ENCODE measurements at regions not wholly inside any gene's neighbourhood (a gene's known extent, or its start where the extent isn't known, plus 50 kb on each side); places are given as distances from the start of the nearest gene placed in this dataset.
"Not testable (repeated sequence)": the region's sequence is repeated elsewhere in the genome, so short reads cannot be mapped to it uniquely, and the experiment has no call there.

DNA sequence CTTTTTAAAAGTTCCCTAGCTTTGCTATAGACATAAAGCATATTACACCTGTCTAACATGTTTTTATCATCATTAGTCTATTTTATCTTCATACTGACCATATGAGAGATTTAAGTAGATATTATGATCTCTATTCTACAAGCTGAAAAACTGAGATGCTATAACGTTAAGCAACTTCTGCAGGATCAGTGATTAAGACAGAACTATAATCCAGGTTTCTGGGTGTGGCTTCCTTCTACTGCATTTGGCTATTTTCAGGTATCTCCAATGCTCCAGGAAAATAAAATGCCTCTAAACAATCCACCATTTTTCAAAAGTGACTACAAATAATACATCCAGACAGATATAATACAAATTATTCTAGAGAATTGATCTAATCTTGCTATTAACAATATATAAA lies 53.4 kb downstream of the RGS2 start:
- no peak for DNase-seq

DNA sequence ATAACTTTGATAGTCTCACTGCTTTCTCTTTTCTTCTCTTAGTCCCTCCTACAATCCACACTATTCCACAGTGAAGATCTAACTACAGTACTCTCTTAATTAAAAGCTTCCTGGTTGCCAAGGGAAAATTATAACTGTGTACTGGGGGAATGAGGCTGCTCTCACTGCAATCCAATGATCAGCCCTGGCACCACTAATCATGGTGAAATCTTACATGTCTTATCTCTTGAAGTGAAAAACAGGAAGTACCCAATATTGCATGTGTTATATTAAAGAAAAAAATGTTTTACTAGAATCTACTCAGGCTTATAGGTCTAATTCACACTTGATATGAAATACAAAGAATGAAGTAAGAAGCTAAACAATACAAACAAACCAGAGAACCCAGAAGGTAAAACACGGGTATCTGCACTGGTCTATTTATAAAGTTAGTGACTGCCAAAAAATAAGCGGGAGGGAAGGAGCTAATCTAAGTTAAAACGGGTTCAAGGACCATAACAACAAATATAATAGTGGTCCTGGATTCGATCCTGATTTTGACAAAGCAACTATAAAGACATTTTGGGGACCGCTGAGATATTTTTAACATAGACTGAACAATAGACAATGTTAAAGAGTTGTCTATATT lies 57.5 kb downstream of the RGS2 start:
- DNase-seq = no peak

DNA sequence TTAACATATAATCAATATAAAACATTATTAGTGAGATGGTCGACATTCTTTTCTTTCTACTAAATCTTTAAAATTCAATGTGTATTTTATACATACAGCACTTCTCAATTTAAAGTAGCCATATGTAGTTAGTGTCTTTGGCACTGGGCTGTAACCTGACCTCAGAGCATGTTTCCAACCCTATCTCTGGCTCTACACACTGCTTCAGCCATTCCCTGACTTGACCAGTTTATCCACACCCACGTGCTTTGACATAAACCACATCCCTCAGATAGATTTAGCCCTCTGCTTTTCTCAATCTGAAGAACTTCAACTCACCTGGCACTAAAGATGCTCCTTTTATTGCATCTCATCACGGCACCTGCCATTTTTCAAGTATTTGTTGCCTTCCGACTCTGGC lies 58.3 kb downstream of the RGS2 start:
- DNase-seq = no peak

DNA sequence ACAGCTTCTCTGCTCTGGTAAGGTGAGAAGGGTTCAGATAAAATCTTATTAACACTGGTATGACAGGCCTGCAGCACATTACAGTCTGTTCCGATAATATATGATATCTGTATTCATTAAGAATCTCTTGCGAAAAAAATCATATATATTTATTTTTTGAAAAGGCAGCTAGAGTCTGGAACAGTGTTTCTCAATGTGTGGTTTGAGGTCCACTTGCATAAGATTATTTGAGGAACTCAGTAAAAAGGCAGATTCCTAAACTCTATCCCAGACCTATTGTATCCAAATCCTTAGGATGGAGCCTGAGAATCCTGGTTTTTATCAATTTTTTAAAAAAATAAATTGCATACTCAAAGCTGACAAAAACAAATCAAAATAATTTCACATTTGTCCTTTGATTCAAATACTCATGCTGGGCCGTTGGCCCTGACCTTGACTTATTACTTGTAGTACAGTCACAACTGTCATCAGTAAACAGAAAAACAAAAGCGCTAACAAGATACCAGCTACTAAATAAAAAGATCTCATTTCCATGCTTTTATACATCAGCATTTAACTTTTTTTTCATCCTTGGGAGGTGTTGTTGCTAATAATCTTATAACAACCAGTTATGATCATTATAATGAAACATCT lies 60.6 kb downstream of the RGS2 start:
- DNase-seq = no peak

DNA sequence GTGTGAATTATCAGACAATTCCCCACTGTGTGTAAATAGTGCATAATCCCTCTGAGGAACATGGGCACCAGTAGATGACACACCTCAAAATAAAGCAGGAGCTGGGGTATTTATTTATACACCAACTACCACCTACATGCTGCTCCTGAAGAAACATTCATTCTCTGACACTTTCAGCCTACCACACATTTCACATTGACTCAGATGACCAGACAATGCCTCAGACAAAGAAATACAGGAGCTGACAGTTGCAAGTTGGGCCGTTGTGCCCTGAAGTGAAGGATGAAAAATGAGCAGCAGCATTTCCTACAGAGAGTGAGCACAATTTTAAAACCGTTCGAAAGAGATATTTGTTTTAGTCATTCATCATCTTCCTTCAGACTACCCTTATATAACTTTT lies 63.2 kb downstream of the RGS2 start:
- DNase-seq = no peak

DNA sequence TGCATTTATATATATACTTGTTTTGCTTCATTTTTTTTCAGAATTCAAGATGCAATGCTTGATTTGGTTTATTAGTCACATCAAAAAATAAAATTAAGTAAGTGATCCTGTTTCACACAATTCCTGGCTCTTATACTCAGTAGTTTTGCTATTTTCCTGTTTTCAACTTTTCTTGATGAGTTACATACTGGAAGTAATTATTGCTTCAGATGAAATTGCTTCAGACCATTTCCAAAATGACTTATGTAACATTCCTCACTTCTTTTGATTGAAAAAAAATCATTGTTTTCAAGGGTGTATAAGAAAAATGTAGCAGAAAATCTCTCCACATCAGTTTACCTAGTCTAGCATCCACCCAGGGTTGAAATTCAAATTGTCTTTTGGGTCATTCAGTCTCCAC lies 65.0 kb downstream of the RGS2 start:
- no peak for DNase-seq

DNA sequence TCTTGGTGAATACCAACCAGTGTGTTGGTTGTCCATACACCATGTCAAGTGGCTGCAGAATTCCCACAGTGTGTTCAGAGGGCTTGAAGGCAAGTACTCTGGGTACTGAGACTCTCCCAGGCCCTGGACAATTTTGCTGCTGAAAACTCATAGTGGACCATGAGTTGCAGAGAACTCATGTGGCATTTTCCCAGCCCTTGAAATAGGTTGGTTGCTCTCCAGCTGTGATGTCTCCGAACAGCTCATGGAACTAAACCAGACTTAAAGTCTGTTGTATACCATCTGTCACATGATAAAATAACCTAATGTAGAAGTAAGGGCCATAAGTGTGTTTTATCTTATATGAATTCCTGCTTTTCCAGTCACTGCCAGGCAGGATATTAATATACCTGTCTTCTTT lies 67.8 kb downstream of the RGS2 start:
- no peak for DNase-seq

DNA sequence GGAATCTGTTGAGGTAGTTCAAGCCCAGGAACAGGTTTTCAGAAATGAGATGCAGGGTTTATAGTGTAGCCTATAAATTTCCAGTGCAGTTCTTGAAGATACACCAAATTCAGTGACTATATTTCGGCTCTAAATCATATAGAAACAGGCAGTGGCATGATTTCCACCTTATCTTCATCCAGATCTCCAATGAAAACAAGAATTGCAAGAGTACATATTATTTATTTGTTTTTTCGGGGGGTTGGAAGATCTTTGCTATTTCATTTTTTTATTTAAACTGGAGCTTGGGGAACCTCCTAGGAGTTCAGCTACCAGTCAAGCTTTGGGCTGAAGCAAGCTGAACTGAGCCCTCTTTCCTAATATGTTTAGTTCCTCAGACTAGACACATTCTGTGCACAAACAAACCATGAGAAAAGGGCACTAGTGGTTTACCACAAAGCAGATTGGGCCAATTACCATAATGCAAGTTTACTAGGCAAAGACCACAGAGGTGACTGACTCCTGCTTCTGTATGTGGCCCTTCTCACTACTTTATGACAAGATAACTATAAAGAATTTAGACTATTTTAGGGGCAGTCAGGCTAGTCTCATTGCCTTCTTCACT lies 68.5 kb downstream of the RGS2 start:
- DNase-seq = no peak

DNA sequence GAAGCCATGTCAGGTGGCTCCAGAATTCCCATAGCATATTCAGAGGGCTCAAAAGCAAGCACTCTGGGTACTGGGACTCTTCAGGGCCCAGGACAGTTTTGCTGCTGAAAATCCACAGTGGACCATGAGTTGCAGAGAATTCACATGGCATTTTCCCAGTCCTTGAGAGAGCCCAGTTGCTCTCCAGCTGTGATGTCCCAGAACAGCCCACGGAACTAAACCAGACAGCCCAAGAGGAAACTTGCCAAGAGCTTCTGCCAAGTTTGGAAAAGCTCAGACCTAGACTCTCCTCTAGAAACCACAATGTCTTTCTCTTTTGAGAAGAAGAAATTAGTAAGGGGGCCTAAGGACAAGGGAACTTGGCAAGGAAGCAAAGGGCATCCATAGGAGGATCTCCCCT lies 69.4 kb downstream of the RGS2 start:
- DNase-seq = peak; percentile 0

DNA sequence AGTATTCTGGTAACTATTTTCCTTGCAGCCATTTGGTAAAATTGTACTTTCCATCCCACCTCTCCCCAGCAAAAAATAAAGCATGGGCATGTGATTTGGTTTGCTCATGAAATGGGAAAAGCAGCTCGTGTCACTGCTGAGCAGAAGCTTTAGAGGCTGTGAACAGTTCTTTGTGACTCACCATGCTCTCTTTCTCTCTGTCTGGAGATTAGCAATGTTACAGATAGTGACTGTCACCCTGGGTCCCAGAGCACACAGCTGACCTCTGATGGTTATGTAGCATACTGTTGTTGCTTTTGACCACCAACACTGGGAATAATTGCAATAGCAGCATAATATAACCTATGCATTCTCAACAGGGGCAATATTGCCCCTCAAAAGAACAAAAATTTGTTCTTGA lies 70.6 kb downstream of the RGS2 start:
- no peak for DNase-seq

DNA sequence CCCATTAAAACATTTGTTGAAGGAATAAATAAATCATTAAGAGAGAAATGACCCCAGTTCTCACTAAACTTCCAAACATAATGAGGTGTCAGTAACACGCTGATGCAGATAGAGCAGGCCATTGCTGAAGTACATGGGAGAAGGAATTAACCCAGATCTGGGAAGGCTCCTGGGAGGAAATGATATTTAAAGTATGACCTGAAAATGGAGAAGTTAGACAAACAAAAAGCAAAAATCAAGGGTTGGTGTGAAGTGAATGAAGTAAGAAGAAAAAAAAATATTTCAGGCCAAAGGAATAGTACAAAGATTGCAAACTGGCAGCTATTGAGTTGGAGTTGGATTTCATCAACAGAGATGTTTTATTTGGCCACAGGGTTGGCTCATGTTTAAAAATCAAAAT lies 71.4 kb downstream of the RGS2 start:
- no peak for DNase-seq

DNA sequence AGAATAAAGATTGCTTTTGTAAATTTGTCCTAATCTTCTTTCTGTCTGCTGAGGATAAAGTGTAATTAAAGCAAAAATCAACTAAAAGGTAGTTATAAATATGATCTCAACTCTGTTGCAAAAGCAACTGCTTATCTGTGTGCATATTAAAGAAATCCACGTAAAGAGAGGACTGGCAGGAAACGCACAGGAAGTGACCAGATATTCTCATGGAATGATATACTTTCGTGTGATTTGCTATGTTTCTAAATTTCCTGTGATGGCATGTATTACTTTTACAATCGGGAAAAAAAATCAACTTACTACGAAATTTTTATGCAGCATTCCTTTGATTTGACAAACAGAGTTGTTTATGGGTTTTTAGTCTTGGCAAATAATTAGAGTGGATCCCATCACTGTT lies 75.4 kb downstream of the RGS2 start:
- DNase-seq = no peak

DNA sequence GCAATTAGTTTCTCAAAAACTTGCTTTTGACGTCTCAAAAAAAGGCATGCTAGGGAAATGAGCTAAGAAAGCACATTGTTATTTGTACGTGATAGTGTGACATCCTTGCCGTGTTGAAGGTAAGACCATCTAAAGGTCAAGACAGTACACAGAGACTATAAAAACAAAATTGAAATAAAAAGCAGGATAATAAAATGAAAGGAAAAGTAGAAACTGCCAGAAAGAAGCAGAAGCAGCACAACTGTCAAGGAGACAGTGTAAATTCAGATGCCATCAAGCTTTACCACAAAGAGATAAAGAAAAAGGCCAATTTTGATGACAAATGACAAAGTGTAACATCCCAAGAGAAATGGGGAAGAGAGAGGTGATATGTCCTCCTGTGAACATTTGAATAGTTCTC lies 76.5 kb downstream of the RGS2 start:
- not testable (repeated sequence) for DNase-seq

DNA sequence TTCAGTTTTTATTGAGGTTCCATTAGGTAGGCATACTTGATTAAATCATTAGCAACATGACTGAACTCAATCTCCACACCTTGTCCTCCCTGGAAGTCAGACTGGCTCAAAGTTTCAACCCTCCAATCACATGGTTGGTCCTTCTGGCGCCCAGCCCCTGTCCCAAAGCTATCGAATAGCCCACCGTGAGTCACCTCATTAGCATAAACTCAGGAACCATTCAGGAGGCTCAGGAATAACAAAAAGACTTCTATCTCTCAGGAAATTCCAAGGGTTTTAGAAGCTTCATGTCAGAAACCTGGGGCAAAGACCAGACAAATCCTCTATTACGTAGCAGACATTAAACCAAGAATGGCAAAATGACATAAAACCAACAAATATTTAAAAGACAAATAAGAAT lies 78.6 kb downstream of the RGS2 start:
- DNase-seq = no peak

DNA sequence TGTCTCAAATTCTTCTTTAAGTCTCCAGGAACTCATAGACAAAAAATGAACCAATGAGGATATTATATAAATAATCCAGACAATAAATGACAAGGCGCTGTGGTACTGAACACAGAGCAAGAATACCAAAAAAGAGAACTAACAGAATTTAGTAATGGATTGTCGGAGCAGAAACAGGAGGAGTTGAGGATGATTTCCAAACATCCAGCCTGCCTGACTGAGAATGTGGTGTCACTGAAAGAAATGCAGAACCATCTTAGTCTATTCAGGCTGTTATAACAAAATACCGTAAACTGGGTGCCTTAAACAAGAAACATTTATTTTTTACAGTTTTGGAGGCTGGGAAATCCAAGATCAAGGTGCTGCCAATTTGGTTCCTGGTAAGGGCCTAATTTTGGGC lies 79.7 kb downstream of the RGS2 start:
- no peak for DNase-seq

DNA sequence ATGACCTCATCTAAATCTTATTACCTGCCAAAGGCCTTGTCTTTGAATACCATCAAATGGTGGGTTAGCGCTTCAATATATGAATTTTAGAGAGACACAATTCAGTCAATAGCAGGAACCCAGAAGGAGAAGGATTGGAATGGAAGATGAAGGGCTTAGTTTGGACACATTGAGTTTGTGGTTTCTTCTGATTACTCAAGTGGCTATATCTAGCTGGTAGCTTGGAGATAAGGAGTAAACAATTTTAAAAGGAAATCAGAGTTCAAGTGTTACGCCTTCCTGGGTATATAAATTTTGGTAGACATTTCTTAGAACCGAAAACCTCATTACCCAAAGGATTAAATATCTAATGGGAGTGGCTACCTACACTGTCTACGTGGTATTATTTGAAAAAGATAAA lies 80.2 kb downstream of the RGS2 start:
- no peak for DNase-seq

DNA sequence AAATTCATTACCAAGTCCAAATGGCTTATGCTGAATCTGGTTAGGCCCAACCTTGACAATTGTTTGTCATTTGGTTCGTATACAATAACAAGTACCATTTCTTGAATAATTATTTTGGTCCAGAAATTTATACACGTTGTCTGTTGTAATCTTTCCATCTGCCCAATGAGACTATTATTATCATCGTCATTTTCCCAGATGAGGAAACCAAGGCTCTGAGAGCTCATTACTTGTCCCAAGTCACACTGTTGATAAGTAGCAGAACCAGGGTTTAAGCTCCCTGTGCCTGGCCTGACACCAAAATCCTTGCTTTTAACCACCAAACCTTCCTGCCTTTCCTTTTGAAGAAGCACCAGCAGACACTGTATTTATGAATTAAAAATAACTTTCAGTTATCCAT lies 81.3 kb downstream of the RGS2 start:
- DNase-seq = no peak

DNA sequence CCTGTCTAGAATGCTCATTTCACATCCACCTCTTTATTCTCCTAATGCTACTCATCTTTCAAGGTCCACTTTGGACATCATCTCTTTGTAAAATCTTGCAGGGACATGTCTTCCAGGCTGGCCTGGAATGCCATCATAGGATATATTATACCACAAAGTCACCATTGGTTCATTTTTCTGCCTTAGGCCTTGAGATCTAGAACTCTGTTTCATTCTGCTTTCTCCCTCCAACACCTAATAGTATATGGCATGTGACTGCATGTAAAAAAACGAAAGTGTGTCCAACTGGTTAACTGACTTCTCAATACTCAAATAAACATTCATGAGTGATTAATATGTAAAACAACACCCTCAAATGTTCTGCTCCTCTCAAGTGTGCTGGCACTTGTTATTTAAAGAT lies 84.1 kb downstream of the RGS2 start:
- DNase-seq = no peak

DNA sequence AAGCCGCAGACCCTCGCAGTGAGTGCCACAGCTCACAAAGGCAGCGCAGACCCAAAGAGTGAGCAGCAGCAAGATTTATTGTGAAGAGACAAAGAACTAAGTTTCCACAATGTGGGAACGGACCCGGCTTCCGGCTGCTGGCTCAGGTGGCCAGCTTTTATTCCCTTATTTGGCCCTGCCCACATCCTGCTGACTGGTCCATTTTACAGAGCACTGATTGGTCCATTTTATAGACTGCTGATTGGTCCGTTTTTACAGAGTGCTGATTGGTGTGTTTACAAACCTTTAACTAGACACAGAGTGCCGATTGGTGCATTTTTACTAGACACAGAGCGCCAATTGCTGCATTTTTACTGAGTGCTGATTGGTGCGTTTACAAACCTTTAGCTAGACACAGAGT lies 86.6 kb downstream of the RGS2 start:
- DNase-seq = not testable (repeated sequence)

DNA sequence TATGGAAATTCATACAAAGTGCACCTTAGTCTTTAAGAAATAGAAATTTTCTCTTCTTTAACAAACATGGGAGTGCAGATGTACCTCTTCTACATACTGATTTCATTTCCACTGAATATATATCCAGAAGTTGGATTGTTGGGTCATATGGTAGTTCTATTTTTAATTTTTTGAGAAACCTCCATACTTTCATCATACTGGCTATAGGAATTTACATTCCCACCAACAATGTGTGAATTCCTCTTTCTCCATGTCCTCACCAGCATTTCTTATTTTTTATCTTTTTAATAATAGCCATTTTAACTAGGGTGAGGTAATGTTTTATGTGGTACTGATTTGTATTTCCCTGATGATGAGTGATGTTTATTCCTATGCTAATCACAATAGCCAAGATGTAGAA lies 87.5 kb downstream of the RGS2 start:
- no peak for DNase-seq

DNA sequence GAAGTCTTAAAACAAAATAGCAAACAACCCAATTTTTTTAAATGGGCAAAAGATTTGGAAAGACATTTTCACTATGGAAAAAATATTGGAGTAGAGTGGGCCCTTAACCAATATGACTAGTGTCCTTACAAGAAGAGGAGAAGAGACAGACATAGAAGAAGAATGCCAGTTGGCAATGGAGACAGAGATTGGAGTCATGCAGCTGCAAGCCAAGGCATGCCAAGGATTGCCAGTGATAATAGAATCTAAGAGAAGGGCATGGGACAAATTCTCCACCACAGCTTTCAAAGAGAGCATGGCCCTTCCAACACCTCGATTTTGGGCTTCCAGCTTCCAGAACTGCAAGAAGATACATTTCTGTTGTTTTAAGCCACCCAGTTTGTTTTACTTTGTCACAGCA lies 92.7 kb downstream of the RGS2 start:
- DNase-seq = no peak

DNA sequence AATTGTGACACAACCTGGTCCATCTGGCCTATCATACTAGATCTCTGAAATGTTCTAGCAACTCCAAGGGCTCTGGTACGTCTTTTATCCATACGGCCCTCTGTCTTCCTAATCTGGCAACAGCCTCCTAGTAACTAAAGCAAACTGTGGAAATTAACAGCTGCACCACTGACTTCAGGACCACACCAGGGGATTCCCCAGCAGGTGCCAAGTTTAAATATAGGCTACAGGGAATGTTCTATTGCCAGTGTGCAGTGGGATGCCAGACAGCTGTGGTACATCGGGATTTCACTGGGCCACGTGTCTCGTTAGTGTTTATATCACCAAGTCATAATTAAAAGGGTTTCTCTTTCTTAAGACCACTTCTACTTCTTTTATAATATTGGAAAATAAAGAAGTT lies 94.3 kb downstream of the RGS2 start:
- no peak for DNase-seq

DNA sequence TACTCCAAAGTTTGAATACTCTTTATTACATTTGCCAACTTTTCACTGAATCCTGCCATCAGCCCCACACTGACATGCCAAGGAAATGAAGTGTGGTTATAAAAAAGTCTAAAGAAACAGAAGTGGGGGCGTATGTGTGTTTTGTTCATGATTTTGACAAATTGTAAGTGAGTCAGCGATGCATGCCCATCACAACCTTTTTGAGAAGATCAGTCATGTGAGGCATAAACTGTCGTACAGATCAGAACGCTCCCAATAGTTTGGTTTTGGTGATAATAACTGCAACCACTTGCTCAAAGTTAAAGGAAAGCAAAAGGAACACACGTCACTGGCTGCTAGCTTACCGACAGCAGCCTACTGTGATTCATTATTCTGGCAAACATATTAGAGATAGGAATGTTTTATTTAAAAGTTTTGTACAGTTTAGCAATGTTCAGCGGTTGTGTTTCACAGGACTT lies 95.6 kb downstream of the RGS2 start:
- peak; percentile 3 for DNase-seq

DNA sequence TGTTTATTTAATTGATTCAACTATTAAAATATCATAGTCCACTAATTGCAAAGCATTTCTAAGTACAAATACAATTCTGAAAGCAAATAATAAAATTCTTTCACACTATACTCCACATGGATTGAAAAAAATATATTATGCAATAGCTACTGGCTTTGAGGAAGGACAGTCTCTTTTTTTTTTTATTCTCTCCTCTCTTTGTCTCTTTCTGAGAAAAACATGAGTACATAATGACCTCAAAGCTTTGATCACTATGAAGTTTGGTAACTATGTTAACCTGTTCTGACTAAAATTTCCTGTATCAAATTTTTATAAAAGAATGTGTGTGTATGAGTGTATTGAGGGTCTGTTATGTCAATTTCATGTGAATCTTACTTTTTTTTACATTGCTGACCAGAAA lies 96.2 kb downstream of the RGS2 start:
- DNase-seq = no peak
